HEK293 (cell line): ENCODE measurements at regions not wholly inside any gene's neighbourhood (a gene's known extent, or its start where the extent isn't known, plus 50 kb on each side); places are given as distances from the start of the nearest gene placed in this dataset.
"Not testable (repeated sequence)": the region's sequence is repeated elsewhere in the genome, so short reads cannot be mapped to it uniquely, and the experiment has no call there.

ENCODE experiments used
- CTCF ChIA-PET: fragments of 350-600 bp; formaldehyde crosslinking; extraction: SDS; loops from one replicate; lab custom pipeline; 2021; ENCODE audit warnings: antibody characterized with exemption; lab: Yijun Ruan, JAX
- POLR2A ChIA-PET: fragments of 300-600 bp; formaldehyde crosslinking; extraction: SDS; loops from one replicate; lab custom pipeline; 2020; ENCODE audit warnings: antibody characterized with exemption, inconsistent platforms; lab: Yijun Ruan, JAX
- H3K27ac ChIP-seq: fragments of 200-500 bp; sonication (Bioruptor generic); 2 replicates; pipeline ENCODE4 v1.5.1; 2014; ENCODE audit warnings: low read depth, low read length, control low read depth, inconsistent platforms; ENCODE audit errors: extremely low read depth
- H3K36me3 ChIP-seq, 2 experiments: fragments of 200-500 bp in 1 of 2; sonication (Bioruptor generic) in 1 of 2; 1 replicate in 1 of 2; 2 replicates in 1 of 2; pipeline ENCODE4 v1.5.1; 2014 to 2017; ENCODE audit warnings: inconsistent platforms in 2 of 2, low read length in 2 of 2; ENCODE audit not compliant: control insufficient read depth in 2 of 2, insufficient read depth in 1 of 2
- H3K4me1 ChIP-seq: fragments of 200-500 bp; sonication (Bioruptor generic); 2 replicates; pipeline ENCODE4 v1.5.1; 2014; ENCODE audit warnings: mild to moderate bottlenecking, low read length, inconsistent platforms; ENCODE audit not compliant: control insufficient read depth, insufficient read depth
- H3K4me3 ChIP-seq: 2 replicates; pipeline ENCODE4 v1.5.1; 2011; ENCODE audit warnings: low read depth, mild to moderate bottlenecking, control low read depth, low read length, moderate library complexity
- H3K9me3 ChIP-seq: fragments of 200-500 bp; sonication (Bioruptor generic); 2 replicates; pipeline ENCODE4 v1.5.1; 2014; ENCODE audit warnings: low read depth, low read length, inconsistent platforms; ENCODE audit not compliant: control insufficient read depth, insufficient read depth
- HIC1 ChIP-seq: fragments of 450-650 bp; formaldehyde crosslinking; IDR thresholded peaks from 2 replicates; pipeline ENCODE4 v1.5.1; 2016; ENCODE audit warnings: missing biosample characterization, missing genetic modification characterization
- KLF9 ChIP-seq: fragments of 450-650 bp; formaldehyde crosslinking; IDR thresholded peaks from 2 replicates; pipeline ENCODE4 v1.5.1; 2016; ENCODE audit warnings: missing biosample characterization, missing genetic modification characterization, low read depth
- YY2 ChIP-seq: fragments of 450-650 bp; formaldehyde crosslinking; IDR thresholded peaks from 2 replicates; pipeline ENCODE4 v1.5.1; 2016; ENCODE audit warnings: missing biosample characterization, missing genetic modification characterization
- ZBTB26 ChIP-seq: fragments of 450-650 bp; formaldehyde crosslinking; optimal IDR thresholded peaks from 2 replicates; pipeline ENCODE3; 2016; ENCODE audit warnings: missing biosample characterization, mild to moderate bottlenecking, missing genetic modification characterization
- ZNF146 ChIP-seq: fragments of 450-650 bp; formaldehyde crosslinking; IDR thresholded peaks from 2 replicates; pipeline ENCODE4 v1.5.1; 2016; ENCODE audit warnings: missing biosample characterization, missing genetic modification characterization
- ZNF514 ChIP-seq: fragments of 450-650 bp; formaldehyde crosslinking; IDR thresholded peaks from 2 replicates; pipeline ENCODE4 v1.5.1; 2016; ENCODE audit warnings: missing biosample characterization, missing genetic modification characterization
- ZNF560 ChIP-seq: fragments of 450-650 bp; formaldehyde crosslinking; IDR thresholded peaks from 2 replicates; pipeline ENCODE4 v1.5.1; 2017; ENCODE audit warnings: missing biosample characterization, missing genetic modification characterization, borderline replicate concordance
- TF ChIP-seq, protein P1 (sequence below): fragments of 450-650 bp; formaldehyde crosslinking; IDR thresholded peaks from 2 replicates; pipeline ENCODE4 v1.5.1; 2016; ENCODE audit warnings: missing biosample characterization, missing genetic modification characterization
- TF ChIP-seq, protein P2 (sequence below): fragments of 450-650 bp; formaldehyde crosslinking; conservative IDR thresholded peaks from 2 replicates; pipeline ENCODE4 v1.5.1; 2016; ENCODE audit warnings: low read depth, missing biosample characterization, missing genetic modification characterization
- TF ChIP-seq, protein P3 (sequence below): fragments of 450-650 bp; formaldehyde crosslinking; IDR thresholded peaks from 2 replicates; pipeline ENCODE4 v1.5.1; 2016; ENCODE audit warnings: missing biosample characterization, missing genetic modification characterization, borderline replicate concordance

GRCh38 chr5:82445726-82446335 lies 167.7 kb upstream of the RPS23 start:
- TF ChIP-seq, protein P1, sequence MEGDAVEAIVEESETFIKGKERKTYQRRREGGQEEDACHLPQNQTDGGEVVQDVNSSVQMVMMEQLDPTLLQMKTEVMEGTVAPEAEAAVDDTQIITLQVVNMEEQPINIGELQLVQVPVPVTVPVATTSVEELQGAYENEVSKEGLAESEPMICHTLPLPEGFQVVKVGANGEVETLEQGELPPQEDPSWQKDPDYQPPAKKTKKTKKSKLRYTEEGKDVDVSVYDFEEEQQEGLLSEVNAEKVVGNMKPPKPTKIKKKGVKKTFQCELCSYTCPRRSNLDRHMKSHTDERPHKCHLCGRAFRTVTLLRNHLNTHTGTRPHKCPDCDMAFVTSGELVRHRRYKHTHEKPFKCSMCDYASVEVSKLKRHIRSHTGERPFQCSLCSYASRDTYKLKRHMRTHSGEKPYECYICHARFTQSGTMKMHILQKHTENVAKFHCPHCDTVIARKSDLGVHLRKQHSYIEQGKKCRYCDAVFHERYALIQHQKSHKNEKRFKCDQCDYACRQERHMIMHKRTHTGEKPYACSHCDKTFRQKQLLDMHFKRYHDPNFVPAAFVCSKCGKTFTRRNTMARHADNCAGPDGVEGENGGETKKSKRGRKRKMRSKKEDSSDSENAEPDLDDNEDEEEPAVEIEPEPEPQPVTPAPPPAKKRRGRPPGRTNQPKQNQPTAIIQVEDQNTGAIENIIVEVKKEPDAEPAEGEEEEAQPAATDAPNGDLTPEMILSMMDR: no peak
- no peak for TF ChIP-seq YY2
- Histone ChIP-seq H3K27ac (no peak overlapping the region), H3K4me3 (no peak overlapping the region), H3K4me1 (no peaks in the 10 kb centered on the region), H3K36me3 (no peaks in the 10 kb centered on the region), H3K9me3 (no peaks in the 10 kb centered on the region)
- POLR2A ChIA-PET: no interaction called here
- CTCF ChIA-PET: no interaction called here

GRCh38 chr5:82439750-82440445 lies 161.7 kb upstream of the RPS23 start:
- Histone ChIP-seq H3K27ac (no peak overlapping the region), H3K9me3 (no peaks in the 10 kb centered on the region), H3K36me3 (no peaks in the 10 kb centered on the region), H3K4me1 (no peaks in the 10 kb centered on the region), H3K4me3 (no peak overlapping the region)
- CTCF ChIA-PET: no interaction called here
- TF ChIP-seq ZBTB26 (tag by site-specific recombination): no peak
- TF ChIP-seq, protein P2, sequence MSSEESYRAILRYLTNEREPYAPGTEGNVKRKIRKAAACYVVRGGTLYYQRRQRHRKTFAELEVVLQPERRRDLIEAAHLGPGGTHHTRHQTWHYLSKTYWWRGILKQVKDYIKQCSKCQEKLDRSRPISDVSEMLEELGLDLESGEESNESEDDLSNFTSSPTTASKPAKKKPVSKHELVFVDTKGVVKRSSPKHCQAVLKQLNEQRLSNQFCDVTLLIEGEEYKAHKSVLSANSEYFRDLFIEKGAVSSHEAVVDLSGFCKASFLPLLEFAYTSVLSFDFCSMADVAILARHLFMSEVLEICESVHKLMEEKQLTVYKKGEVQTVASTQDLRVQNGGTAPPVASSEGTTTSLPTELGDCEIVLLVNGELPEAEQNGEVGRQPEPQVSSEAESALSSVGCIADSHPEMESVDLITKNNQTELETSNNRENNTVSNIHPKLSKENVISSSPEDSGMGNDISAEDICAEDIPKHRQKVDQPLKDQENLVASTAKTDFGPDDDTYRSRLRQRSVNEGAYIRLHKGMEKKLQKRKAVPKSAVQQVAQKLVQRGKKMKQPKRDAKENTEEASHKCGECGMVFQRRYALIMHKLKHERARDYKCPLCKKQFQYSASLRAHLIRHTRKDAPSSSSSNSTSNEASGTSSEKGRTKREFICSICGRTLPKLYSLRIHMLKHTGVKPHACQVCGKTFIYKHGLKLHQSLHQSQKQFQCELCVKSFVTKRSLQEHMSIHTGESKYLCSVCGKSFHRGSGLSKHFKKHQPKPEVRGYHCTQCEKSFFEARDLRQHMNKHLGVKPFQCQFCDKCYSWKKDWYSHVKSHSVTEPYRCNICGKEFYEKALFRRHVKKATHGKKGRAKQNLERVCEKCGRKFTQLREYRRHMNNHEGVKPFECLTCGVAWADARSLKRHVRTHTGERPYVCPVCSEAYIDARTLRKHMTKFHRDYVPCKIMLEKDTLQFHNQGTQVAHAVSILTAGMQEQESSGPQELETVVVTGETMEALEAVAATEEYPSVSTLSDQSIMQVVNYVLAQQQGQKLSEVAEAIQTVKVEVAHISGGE (tag by site-specific recombination): no peak
- no peak for TF ChIP-seq HIC1 (tag by site-specific recombination)
- POLR2A ChIA-PET: no interaction called here

DNA sequence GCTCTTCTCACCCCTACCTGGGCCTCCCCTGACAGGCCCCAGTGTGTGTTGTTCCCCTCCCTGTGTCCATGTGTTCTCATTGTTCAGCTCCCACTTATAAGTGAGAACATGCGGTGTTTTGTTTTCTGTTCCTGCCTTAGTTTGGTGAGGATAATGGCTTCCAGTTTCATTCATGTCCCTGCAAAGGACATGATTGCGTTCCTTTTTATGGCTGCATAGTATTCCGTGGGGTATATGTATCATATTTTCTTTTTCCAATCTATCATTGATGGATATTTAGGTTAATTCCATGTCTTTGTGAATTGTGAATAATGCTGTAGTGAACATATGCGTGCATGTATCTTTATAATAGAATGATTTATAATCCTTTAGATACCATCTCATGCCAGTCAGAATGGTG lies 159.4 kb upstream of the RPS23 start:
- H3K4me1 ChIP-seq, H3K36me3 ChIP-seq, H3K9me3 ChIP-seq, POLR2A ChIA-PET, CTCF ChIA-PET, H3K27ac ChIP-seq, H3K4me3 ChIP-seq: not testable (repeated sequence)
- TF ChIP-seq ZNF146 (tag by site-specific recombination): peak; percentile 54

- Histone ChIP-seq H3K4me1 (no peaks in the 10 kb centered on the region), H3K27ac (no peak overlapping the region), H3K9me3 (no peaks in the 10 kb centered on the region), H3K36me3 (no peaks in the 10 kb centered on the region), H3K4me3 (no peak overlapping the region)
- POLR2A ChIA-PET: no interaction called here
- CTCF ChIA-PET: no interaction called here
- no peak for TF ChIP-seq ZNF560
- no peak for TF ChIP-seq KLF9 (tag by site-specific recombination)
- no peak for TF ChIP-seq ZNF514 (tag by site-specific recombination)
- TF ChIP-seq, protein P3, sequence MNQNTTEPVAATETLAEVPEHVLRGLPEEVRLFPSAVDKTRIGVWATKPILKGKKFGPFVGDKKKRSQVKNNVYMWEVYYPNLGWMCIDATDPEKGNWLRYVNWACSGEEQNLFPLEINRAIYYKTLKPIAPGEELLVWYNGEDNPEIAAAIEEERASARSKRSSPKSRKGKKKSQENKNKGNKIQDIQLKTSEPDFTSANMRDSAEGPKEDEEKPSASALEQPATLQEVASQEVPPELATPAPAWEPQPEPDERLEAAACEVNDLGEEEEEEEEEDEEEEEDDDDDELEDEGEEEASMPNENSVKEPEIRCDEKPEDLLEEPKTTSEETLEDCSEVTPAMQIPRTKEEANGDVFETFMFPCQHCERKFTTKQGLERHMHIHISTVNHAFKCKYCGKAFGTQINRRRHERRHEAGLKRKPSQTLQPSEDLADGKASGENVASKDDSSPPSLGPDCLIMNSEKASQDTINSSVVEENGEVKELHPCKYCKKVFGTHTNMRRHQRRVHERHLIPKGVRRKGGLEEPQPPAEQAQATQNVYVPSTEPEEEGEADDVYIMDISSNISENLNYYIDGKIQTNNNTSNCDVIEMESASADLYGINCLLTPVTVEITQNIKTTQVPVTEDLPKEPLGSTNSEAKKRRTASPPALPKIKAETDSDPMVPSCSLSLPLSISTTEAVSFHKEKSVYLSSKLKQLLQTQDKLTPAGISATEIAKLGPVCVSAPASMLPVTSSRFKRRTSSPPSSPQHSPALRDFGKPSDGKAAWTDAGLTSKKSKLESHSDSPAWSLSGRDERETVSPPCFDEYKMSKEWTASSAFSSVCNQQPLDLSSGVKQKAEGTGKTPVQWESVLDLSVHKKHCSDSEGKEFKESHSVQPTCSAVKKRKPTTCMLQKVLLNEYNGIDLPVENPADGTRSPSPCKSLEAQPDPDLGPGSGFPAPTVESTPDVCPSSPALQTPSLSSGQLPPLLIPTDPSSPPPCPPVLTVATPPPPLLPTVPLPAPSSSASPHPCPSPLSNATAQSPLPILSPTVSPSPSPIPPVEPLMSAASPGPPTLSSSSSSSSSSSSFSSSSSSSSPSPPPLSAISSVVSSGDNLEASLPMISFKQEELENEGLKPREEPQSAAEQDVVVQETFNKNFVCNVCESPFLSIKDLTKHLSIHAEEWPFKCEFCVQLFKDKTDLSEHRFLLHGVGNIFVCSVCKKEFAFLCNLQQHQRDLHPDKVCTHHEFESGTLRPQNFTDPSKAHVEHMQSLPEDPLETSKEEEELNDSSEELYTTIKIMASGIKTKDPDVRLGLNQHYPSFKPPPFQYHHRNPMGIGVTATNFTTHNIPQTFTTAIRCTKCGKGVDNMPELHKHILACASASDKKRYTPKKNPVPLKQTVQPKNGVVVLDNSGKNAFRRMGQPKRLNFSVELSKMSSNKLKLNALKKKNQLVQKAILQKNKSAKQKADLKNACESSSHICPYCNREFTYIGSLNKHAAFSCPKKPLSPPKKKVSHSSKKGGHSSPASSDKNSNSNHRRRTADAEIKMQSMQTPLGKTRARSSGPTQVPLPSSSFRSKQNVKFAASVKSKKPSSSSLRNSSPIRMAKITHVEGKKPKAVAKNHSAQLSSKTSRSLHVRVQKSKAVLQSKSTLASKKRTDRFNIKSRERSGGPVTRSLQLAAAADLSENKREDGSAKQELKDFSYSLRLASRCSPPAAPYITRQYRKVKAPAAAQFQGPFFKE (tag by site-specific recombination): no peak
These were observed 158.1 kb upstream of the RPS23 start for GRCh38 chr5:82436291-82436690.
